GM19463 (cell line): ENCODE measurements at regions not wholly inside any gene's neighbourhood (a gene's known extent, or its start where the extent isn't known, plus 50 kb on each side); places are given as distances from the start of the nearest gene placed in this dataset.

ENCODE experiments used
- ATAC-seq: cut with Tn5 transposase; IDR thresholded peaks from one replicate; pipeline ENCODE4 v1.9.1; 2021; ENCODE audit warnings: mild to moderate bottlenecking, moderate library complexity; ENCODE audit not compliant: unreplicated experiment

GRCh38 chr2:40507432-40507831 lies 55.5 kb upstream of the SLC8A1 start:
- ATAC-seq, result peak; percentile 67

- no peak for ATAC-seq
Observed at GRCh38 chr2:40510304-40510703, 58.4 kb upstream of the SLC8A1 start.

- no peak for ATAC-seq
Observed at GRCh38 chr2:40511661-40512213, 59.8 kb upstream of the SLC8A1 start.

- ATAC-seq, result no peak
Observed at GRCh38 chr2:40512256-40512655, 60.4 kb upstream of the SLC8A1 start.

GRCh38 chr2:40513201-40513600 lies 61.3 kb upstream of the SLC8A1 start:
- no peak for ATAC-seq

GRCh38 chr2:40516604-40517003 lies 64.7 kb upstream of the SLC8A1 start:
- ATAC-seq, result no peak

- ATAC-seq, result no peak
Observed at GRCh38 chr2:40528564-40528963, 76.7 kb upstream of the SLC8A1 start.

GRCh38 chr2:40531359-40531758 lies 79.5 kb upstream of the SLC8A1 start:
- ATAC-seq, result no peak

GRCh38 chr2:40534528-40534927 lies 82.6 kb upstream of the SLC8A1 start:
- ATAC-seq, result no peak

- ATAC-seq, result no peak
Observed at GRCh38 chr2:40535972-40536371, 84.1 kb upstream of the SLC8A1 start.

- ATAC-seq, result no peak
Observed at GRCh38 chr2:40540026-40540425, 88.1 kb upstream of the SLC8A1 start.

- ATAC-seq, result no peak
Observed at GRCh38 chr2:40543381-40543780, 91.5 kb upstream of the SLC8A1 start.

- ATAC-seq, result no peak
Observed at GRCh38 chr2:40544072-40544471, 92.2 kb upstream of the SLC8A1 start.

GRCh38 chr2:40545645-40546044 lies 93.8 kb upstream of the SLC8A1 start:
- ATAC-seq, result no peak

- ATAC-seq, result no peak
Observed at GRCh38 chr2:40546439-40547191, 94.7 kb upstream of the SLC8A1 start.

- ATAC-seq, result no peak
Observed at GRCh38 chr2:40548521-40548920, 96.6 kb upstream of the SLC8A1 start.

GRCh38 chr2:40550085-40550484 lies 98.2 kb upstream of the SLC8A1 start:
- ATAC-seq, result no peak

GRCh38 chr2:40551081-40551480 lies 99.2 kb upstream of the SLC8A1 start:
- no peak for ATAC-seq

- ATAC-seq, result peak; percentile 98
Observed at GRCh38 chr2:40554665-40555294, 102.9 kb upstream of the SLC8A1 start.

- no peak for ATAC-seq
Observed at GRCh38 chr2:40556293-40556692, 104.4 kb upstream of the SLC8A1 start.

- ATAC-seq, result no peak
Observed at GRCh38 chr2:40556739-40557138, 104.8 kb upstream of the SLC8A1 start.

- ATAC-seq, result no peak
Observed at GRCh38 chr2:40558761-40559160, 106.9 kb upstream of the SLC8A1 start.
